ENCODE measurements at regions not wholly inside any gene's neighbourhood (a gene's known extent, or its start where the extent isn't known, plus 50 kb on each side); places are given as distances from the start of the nearest gene placed in this dataset.

- TF ChIP-seq POLR2A (IDR thresholded peaks at IDR 0.05) (no peak), CTCF (IDR thresholded peaks at IDR 0.05 in 8 of 11, conservative IDR thresholded peaks at IDR 0.05 in 3 of 11) (no peak)
Observed at GRCh38 chr9:699396-699795, 142.1 kb upstream of the DMRT1 start.
